Heart left ventricle (tissue), 13 donors: ENCODE measurements at regions not wholly inside any gene's neighbourhood (a gene's known extent, or its start where the extent isn't known, plus 50 kb on each side); places are given as distances from the start of the nearest gene placed in this dataset.

ENCODE experiments used
- CTCF ChIP-seq, 12 donors: fragments of 200-600 bp; sonication (generic) in 4 of 12; IDR thresholded peaks; one replicate each; pipeline versions ENCODE4 v1.5.0 to v1.8.0; 2018 to 2022; ENCODE audit warnings: antibody characterized with exemption in 12 of 12, mild to moderate bottlenecking in 5 of 12
- POLR2A ChIP-seq, 2 donors: fragments of 450-650 bp; IDR thresholded peaks; one replicate each; pipeline ENCODE4 v1.6.1; 2017; ENCODE audit warnings: antibody characterized with exemption in 2 of 2, mild to moderate bottlenecking in 2 of 2, moderate library complexity in 2 of 2
- donor health status: ischemic (EF 13 %, LVEDD 7.1; RV severe dilation, severe dysfunction).
- donor health status: DM: no; HTN: yes; CAD: no.
- donor health status: DM: no; HTN: no; CAD: no.
- donor health status: ischemic (EF 25% LVEDD 6.9; RV normal size, moderate dysfunction).
- donor health status: ischemic (EF 25% LVEDD 5.7; RV mildly dilated, moderate dysfunction).
- donor health status: ischemic (EF 35%, LVEDD 5.7; RV mildly dilated, moderate dysfunction).
- donor health status: nonischemic (EF 11% LVEDD 7.7; RV severe dilation, severe dysfunction).
- donor health status: DM: yes; HTN: yes; CAD: no.
- donor health status: PGD.
- donor health status: ischemic (EF 29% LVEDD 5.4; RV normal size, mild dysfunction).
- donor health status: nonischemic (EF 23%, LVEDD 6.1; RV moderate dilation, normal function).

GRCh38 chr3:193777524-193777923 is 184.5 kb downstream of the OPA1 start:
- TF ChIP-seq POLR2A (IDR thresholded peaks at IDR 0.05) (no peak), CTCF (IDR thresholded peaks at IDR 0.05) (no peak)
